NCI-H2029 treated with DMSO at 0.1 percent for 48 hours (cell line): ENCODE measurements at regions not wholly inside any gene's neighbourhood (a gene's known extent, or its start where the extent isn't known, plus 50 kb on each side); places are given as distances from the start of the nearest gene placed in this dataset.
A peak's percentile ranks its signal among the peaks of the same experiment; 100 is the strongest.

Experiments
- DNase-seq: peaks from one replicate; lab custom pipeline; 2025; lab: John Stamatoyannopoulos, UW

DNA sequence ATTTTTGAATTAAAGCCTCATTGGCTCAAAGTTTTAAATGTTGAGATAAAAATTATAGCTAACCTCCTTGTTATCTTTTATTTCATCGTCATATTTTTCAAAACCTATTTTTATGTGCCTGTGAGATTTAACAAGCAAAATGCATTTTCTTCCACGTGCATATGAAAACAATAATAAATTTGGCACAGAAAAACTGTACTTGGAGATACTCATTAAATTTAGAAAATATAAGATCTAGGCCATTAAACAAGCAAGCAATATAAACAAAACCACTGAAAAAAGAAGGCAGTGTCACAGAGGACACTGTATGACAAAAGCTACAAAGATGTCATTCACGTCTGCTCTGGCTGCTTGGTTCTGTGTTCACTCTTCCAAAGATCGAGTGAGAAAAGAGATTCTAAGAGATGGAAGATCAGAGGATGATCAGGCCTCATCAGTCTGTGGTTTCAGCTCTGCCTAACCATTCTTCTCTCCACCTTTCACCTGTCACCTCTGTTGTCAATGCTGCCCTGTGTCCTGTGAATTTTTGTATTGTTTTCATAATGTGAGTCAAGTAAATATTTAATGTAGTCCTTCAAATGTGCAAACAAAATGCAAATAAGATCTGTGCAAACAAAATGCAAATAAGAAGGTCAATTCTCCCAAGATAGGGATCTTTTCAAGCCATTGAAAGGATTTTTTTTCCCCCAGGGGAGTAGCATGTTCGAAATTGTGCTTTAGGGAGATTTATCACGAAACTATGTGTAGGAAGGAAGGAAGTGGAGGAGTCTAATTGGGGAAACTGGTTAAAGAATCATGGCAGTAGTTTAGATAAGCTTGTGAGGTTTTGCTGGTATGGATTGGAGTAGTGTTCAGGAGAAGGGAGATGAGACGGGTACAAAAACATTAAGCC lies 138.7 kb upstream of the RBMS1 start:
- DNase-seq: no peak

DNA sequence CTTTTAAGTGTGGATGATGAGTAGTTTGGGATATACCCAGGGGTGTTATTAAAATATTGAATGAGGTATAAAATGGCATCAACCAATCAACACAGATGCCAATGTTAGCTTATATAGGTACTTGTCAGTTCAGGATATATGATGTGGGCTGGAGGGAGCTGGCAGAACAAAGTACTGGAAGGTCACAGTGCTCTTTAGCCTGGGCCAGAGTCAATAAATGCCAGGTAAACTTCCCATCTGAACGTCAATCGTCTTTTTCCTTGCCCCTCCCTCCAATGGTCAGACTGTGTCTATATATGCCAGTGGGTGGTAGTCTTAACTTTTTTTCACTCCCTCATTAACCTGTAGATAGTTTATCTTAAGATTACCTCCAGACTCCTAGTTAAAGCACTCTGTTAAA lies 140.8 kb upstream of the RBMS1 start:
- DNase-seq: no peak

DNA sequence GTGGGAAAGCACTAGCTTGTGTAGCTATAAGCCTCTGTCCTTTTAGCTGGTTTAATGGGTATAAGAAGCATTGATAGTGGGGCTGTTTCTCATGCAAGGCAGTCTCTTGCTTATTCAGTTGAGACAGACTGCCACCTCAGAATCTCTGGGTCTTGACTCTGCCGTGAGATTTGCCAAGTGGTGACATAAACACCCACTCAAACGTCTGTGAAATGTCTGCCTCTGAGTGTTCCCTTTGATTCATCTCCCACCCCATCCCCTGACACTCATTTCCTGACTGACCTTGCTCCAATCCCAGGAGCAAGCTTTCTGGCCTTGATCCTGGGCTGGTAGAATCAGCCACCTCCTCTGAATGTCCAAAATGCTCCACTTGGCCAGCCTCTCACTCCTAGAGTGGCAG lies 141.9 kb upstream of the RBMS1 start:
- DNase-seq: no peak

DNA sequence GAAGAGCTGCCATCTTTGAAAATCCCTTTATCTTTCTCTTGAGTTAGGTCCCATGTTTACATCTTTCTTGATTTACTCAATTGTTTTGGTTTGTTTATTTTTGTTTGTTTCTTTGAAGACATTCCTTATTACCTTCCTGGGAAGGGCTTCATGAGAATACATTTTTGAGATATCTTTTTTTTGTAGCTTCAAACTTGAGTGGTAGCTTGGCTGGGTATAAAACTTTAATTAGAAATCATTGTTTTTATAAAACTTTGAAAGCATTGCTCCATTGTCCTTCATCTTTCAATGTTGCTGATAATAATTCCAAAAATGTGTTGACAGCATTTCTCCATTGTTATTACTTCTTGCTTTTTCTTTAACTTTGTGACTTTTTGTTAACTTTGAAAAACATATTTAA lies 145.9 kb upstream of the RBMS1 start:
- DNase-seq: no peak

DNA sequence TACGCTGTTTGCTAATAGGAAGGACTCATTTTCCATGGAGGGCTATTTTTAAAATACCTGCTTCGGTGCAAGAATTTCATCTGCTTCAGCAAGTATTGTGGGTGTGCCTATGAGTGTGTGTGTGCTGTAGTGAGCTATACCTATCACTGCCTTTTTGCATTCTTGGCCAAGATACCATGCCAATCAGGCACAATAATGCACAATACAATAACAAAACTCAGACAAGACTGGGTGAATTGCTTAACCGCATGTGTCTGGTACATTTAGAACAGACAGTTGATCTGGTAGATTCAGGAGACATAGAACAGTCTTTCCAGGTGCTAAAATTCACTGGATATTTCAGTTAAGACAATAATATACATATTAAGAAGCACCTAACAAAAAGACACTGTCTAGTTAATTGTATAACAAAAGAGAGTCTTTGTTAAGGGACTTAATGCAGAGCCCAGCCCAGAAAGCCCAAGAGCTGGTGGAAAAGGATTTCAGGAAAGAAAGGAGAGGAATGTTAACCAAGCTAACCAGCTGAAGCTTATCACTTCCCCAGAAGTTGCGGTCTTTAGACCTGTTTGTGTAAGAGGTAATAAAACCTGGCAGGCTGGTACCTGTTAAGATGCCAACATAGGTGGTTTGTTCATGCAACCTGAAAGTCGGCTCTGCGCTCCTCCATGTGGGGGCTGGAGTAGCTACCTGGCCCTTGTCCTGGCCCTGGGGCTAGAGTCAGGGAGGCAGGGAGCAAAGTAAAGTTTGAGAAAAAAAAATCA lies 153.3 kb upstream of the RBMS1 start:
- no peak for DNase-seq

DNA sequence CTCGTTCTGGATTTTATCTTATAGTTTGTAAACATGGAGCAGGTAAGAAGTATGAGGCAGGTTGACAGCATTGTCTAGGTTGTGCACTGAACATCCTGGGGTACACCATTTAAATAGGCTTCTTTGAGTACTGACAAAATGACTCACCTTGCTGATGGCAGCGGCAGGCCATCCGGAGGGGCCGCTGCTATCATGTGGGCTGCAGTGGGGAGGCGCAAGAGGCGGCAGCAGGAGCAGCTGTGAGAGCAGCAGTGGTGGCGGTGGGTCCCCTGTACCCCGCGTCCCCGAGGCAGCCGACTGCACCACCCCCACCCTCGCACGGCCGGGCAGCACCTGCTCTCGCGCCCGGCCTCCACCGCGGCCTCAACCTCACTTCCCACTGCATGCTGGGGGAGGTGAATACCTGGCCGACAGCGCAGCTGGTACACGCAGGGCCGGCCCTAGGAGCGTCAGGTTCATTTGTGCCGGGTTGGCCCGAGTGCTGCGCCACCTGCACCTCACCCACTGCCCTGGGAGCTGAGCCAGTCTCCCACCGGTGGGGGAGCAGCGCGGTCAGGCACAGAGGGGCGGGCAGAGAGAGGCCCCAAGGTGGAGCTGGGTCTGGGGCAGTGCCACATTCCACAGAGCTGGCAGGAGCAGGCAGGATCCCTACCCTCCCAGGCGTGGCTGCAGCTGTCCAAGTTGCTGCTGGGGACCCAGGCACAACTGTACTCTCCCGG lies 154.5 kb upstream of the RBMS1 start:
- DNase-seq: peak; percentile 13

DNA sequence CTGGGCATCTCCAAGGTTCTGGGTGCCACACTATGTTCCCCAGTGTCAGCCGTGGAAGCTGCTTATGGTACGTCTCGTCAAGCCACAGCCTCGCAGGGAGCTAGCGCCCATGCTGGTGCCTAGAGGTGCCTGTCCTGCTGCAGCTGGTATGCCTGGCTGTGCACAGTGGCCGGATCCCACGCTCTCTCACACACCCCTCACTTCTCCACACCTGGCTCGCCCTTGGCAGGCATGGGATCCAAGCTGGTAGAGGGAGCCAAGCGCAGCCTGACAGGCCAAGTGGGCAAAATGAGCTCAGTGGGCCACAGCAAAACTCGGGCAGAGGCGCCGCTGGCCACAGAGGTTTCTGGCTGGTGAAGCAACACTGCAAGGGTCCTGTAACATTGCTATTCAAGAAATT lies 156.1 kb upstream of the RBMS1 start:
- DNase-seq: no peak

DNA sequence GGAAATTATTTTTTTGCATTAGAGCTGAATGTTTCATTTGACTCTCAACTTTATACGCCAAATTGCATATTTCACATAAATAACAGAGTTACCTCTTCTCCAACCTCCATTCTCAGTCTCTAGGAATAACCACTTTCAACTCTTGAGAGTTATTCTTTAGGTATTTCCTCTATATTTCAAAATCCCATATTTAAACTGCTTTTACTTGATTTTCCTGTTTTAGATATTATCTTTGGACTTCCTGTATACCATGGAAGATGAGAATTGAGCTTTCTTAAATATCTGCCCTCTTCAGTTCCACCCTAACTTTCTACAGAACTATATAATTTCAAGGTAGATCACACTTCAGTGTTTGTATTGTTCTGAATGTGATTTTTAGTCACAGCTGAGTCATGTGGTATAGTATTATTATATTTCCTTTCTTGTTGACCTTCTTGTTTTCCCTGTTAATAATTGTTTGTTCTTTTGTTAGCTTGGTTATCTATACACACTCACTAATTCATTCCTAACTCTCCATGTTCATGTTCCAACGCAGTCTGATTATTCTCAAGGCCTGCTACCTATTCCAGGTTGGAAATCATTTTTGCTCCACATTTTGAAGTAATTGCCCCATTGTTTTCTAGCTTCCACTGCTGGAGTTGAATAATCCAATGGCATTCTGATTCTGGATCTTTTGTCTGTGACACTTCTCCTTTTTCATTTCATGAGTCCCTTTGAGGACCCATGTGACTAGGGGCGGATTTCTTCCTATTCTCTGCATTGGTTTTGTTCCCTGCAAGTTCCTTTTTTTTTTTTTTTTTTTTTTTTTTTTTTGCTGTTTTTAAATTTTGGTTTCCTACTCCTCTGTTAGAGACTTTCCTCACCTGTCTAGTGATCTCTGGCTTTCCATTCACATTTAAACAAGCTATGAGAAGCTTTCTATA lies 156.8 kb upstream of the RBMS1 start:
- DNase-seq: no peak

DNA sequence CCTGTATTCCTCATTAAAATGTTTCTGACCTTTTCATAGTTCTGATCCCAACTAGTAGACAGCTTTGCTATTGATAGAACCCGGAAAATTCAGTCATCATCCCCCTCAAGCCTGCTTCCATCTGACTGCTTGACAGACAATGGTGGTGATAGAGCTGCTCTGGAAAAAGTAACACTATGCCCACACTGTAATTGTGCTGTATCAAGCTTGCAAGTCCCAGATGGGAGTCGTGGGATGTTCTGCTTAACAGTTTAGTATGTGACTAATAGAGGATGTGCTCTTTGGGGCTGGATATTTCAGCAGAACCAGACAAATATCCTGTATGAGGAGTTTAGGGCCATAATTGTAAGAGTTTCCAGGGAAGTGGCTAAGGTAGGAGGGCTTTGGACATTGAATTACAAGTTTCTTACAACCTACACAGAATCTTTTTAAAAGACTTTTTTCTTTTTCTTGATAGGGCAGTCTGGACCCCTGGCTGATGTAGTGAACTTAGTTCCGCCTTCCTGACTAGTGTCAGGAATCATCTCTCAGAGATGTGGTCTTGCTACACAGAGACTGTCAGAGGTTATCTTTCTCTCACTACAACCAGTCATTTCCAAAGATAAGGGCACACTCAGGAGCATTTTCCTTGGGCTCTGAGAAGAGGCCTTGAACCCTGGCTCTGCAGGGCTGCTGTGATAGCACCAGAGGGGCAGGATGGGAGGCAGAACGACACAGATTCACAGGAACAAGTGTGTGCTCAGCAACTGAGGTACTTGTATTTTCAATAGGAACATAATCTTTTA lies 158.0 kb upstream of the RBMS1 start:
- no peak for DNase-seq

DNA sequence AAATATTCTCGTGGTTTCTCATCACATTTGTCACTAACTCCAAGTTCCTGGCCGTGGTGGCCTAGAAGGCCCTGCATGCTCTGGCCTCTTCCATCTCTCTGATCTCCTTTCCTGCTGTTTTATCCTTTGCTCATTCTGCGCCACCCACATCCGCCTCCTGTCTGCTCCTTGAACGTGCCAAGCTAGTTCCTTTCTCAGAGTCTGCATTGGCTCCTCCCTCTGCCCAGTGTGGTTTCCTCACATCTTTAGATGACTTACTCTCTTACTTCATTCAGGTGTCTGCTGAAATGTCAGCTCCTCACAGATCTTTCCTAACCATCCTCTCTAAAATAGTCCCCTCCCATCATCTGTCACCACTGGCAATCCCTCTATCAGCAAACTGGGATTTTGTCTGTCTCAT lies 158.6 kb upstream of the RBMS1 start:
- DNase-seq: no peak

DNA sequence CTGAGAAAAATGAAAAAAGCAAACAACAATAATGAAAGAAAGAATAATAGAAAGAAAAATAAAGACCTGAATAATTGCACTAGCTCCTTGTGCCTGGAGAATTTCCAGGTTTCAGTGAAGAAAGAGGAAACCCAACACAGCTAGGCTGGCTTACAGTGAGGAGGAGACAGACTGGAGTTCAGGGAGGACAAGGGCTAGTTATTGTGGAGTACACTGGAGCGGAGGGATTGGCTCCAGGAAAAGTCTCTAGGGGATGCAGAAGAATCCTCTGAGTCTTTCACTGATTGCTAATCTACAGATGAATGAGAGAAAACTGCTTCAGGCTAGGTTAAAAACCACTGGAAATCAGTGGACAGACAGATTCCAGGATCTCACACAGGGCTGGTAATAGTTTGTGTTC lies 163.6 kb upstream of the RBMS1 start:
- DNase-seq: no peak

DNA sequence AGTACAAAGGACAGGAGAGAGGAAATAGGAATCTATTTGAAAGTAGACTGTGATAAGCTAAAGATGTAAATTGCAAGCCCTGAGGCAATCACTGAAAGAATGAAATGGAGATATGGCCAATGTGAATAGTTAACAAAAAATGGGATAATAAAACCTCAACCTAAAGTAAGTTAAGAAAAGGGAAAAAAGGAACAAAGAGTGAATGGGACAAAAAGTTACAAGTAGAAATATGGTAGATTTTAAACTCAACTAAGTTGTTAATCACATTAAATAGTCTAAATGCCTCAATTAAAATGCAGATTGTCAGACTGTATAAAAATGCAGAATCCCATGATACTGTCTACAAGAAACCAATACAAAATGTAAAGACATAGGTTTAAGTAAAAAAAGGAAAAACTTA lies 165.2 kb upstream of the RBMS1 start:
- no peak for DNase-seq

DNA sequence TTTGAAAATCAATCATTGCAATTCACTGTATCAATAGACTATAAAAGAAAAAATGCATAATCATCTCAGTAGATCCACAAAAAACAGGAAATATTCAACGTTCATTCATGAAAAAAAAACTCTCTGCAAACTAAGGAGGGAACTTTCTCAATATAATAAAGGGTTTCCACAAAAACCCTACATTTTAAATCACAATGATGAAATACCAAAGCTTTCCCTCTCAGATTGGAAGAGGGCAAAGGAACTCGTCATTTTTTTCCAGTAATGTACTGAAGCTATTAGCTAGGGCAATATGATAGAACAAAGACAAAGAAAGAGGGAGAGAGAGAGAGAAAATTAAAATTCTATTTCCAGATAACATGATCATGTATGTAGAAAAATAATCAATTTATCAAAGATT lies 167.1 kb upstream of the RBMS1 start:
- DNase-seq: no peak

DNA sequence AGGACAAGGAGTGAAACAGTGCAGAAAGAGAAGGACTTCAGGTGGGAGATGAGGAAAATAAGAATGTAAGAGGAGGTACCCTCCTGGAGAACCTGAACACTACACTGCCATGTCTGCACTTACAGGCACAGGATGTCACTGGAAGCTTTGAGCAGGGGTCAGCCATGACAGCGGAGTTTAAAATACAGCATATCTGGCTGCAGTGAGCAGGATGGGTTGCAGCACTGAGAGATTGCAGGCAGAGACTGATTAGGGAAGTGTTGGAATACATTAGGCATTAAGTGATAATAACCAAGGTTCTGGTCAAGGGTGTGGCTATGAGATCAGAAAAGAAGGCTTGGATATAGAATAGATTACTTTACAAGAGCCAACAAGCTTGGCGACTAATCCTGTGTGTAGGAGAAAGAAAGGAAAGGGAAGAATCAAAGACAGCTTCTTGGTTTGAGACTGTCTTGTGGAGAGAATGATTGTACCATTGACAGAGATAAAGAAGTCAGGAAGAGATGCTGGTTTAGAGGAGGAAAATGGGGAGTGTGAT lies 171.1 kb upstream of the RBMS1 start:
- no peak for DNase-seq

DNA sequence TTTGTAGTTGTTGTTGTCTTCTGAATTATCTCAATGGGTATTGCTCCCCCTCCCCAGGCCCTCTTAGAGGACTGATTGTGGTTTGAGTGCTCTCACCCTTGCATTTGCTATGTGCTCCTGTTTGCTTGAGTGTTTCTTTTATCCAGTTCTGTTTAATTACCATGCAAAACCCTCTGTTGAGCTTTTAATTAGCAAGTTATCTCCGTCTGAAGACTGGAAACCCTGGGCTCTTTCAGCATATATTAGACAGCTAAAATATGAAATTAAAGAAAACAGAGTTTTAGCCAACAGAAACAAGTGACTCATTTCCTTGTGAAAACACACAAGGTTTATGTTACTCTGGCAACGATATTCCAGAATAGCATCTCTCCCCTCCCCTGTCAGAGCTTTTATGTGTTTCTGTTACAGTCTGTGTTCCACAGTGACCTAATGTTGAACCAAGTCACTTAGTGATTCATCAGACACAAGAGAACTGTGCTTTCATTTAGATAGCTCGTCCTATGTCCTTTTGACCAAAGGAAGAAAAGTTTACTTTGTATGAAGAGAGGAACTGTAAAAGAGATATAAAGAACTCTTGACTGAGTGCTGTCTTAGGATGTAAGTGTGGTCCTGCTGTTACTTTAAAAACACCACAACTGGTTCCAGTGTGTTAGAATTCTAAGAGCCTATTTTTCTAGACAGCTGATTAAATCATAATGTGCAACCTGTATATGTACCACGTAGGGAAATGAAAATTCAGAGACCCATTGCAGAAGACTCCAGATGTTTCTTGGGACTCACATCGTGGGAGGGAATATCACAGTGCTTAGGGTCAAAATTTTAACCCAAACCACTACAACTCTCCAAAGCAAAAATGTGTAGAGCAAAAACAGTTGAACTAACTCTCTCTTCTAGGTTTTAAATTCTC lies 172.8 kb upstream of the RBMS1 start:
- DNase-seq: peak; percentile 73

DNA sequence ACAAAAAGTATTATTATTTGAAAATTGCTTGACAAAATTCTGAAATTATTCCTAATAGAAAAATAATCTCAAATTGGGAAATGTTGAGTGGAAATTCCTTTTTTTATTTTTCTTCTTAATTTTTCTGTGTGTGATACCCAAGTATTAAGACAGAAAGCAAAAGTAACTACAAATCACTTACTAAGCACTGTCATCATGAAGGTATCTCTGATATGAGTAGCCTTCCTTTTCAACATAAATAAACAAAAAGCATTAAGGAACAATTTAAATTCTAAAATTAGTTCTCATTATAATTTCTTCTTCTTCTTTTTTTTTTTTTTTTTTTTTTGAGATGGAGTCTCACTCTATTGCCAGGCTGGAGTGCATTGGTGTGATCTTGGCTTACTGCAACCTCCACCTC lies 174.2 kb upstream of the RBMS1 start:
- DNase-seq: no peak

DNA sequence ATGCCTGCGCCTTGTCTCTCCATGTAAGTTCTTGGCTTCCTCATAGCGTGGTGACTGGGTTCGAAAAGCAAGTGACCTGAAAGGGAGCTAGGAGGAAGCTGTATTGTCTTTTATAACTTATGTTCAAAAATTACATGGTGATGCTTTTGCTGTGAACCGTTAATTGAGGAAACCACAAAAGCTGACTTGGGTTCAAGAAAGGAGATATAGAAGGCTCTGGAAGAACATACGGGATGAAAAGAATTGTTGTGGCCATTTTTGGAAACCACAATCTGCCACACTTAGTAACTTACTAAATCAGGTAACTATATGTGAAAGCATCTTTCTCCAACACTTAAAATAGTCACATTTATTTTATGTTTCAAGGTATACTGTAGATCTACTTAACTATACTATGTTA lies 177.0 kb upstream of the RBMS1 start:
- DNase-seq: no peak

DNA sequence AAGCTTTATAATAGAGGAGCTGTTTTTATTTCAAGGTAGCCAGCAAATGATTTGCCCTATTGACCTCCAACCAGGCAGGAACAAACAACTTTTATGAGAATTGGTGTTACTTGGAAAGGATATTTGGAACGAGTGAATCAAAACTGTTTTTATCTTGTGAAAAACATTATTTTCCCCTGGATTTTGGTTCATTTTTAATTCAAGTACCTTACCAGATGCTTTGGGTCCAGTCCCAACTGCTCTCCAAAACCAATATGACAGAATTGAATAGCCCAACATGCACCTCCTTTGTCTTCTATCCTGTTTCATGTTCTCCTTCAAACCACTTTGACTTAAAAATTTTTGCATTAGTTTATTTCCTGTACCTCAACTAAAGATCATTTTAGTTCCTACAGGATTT lies 178.6 kb upstream of the RBMS1 start:
- DNase-seq: no peak

DNA sequence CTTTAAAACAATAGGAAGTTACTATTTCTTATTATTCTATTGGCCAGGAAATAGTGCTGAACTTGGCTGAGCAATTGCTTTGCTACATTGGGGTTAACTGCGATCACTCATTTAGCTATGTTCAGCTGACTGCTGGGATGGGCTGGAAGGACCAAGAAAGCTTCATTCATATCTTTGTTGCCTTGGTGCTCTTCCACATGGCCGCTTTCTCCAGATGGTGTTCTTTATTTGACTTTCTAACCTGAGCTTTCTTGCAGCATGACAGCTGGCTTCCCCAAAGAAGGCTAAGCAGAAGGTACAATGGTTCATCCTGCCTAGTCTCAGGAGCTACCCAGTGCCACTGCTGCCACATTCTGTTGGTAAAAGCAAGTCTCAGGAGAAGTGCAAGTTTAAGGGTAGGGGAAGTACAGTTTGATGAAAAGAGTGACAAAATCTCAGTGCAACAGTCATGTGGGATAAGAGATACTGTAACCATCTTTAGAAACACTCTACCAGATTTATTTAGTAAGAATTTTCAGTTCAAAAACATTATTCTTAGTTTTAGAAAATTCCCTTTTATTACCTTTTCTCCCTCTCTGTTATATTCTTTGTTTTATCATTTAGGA lies 180.6 kb upstream of the RBMS1 start:
- DNase-seq: no peak
